Upper lobe of right lung (tissue), 1 donor: ENCODE measurements at regions not wholly inside any gene's neighbourhood (a gene's known extent, or its start where the extent isn't known, plus 50 kb on each side); places are given as distances from the start of the nearest gene placed in this dataset.
"Not testable (repeated sequence)": the region's sequence is repeated elsewhere in the genome, so short reads cannot be mapped to it uniquely, and the experiment has no call there.

Source experiments
- ATAC-seq: fragments of 200-7000 bp; cut with Tn5 transposase; one replicate; pipeline ENCODE4 v1.9.1; 2020; ENCODE audit warnings: mild to moderate bottlenecking, moderate library complexity
- DNase-seq: peaks from one replicate; pipeline ENCODE4 v3.0.0-alpha.2; 2020
- H3K27ac ChIP-seq: fragments of 200-600 bp; one replicate; pipeline ENCODE4 v1.8.0; 2022
- H3K27me3 ChIP-seq: fragments of 200-600 bp; one replicate; pipeline ENCODE4 v1.8.0; 2022; ENCODE audit warnings: mild to moderate bottlenecking
- H3K36me3 ChIP-seq: fragments of 200-600 bp; one replicate; pipeline ENCODE4 v1.8.0; 2022
- H3K4me1 ChIP-seq: fragments of 200-600 bp; one replicate; pipeline ENCODE4 v1.8.0; 2022
- H3K4me3 ChIP-seq: fragments of 200-600 bp; one replicate; pipeline ENCODE4 v1.8.0; 2022; ENCODE audit warnings: mild to moderate bottlenecking
- H3K9me3 ChIP-seq: fragments of 200-600 bp; one replicate; pipeline ENCODE4 v1.8.0; 2022
- intact Hi-C: fragments of 100-400 bp; cut with DNase I; formaldehyde crosslinking; loops from one replicate; pipeline ENCODE4 v1.11.0; 2022
- TF ChIP-seq, protein P1 (sequence below): fragments of 200-600 bp; IDR thresholded peaks from one replicate; pipeline ENCODE4 v1.8.0; 2022; ENCODE audit warnings: antibody characterized with exemption
- donor health status: DM: no; HTN: yes; CAD: no; lungs with severe emphysema.

DNA sequence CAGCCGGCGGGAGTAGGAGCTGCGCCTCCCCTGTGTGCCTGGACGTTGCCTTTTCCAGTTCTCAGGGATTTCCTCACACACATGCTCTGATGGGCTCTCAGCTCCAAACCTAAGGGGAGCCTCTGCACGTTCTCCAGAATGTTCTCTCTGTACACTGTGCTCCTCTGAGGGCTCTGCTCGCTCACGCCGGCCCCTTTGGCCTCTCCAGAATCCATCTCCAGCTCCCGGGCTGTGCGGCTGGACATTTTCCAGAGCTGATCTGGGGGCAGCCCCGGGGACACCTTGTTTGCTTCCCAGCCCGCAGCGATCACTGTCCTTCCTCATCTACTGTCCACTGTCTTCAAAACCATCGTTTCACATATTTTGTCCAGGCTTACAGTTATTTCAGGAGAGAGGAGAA, 245.4 kb upstream of the HDAC4 start:
- Histone ChIP-seq H3K27me3 (no peaks in the 10 kb centered on the region), H3K27ac (no peak overlapping the region), H3K36me3 (no peaks in the 10 kb centered on the region), H3K9me3 (no peaks in the 10 kb centered on the region), H3K4me3 (no peak overlapping the region), H3K4me1 (no peaks in the 10 kb centered on the region)
- TF ChIP-seq, protein P1, sequence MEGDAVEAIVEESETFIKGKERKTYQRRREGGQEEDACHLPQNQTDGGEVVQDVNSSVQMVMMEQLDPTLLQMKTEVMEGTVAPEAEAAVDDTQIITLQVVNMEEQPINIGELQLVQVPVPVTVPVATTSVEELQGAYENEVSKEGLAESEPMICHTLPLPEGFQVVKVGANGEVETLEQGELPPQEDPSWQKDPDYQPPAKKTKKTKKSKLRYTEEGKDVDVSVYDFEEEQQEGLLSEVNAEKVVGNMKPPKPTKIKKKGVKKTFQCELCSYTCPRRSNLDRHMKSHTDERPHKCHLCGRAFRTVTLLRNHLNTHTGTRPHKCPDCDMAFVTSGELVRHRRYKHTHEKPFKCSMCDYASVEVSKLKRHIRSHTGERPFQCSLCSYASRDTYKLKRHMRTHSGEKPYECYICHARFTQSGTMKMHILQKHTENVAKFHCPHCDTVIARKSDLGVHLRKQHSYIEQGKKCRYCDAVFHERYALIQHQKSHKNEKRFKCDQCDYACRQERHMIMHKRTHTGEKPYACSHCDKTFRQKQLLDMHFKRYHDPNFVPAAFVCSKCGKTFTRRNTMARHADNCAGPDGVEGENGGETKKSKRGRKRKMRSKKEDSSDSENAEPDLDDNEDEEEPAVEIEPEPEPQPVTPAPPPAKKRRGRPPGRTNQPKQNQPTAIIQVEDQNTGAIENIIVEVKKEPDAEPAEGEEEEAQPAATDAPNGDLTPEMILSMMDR = no peak
- ATAC-seq (no peak), DNase-seq (no peak)
- intact Hi-C loops = no loop called here

DNA sequence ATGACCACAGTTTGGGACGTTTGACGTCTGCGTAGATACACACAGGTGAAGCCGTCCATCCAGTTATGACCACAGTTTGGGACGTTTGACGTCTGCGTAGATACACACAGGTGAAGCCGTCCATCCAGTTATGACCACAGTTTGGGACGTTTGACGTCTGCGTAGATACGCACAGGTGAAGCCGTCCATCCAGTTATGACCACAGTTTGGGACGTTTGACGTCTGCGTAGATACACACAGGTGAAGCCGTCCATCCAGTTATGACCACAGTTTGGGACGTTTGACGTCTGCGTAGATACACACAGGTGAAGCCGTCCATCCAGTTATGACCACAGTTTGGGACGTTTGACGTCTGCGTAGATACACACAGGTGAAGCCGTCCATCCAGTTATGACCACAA, 243.8 kb upstream of the HDAC4 start:
- intact Hi-C loops, ATAC-seq: not testable (repeated sequence)

DNA sequence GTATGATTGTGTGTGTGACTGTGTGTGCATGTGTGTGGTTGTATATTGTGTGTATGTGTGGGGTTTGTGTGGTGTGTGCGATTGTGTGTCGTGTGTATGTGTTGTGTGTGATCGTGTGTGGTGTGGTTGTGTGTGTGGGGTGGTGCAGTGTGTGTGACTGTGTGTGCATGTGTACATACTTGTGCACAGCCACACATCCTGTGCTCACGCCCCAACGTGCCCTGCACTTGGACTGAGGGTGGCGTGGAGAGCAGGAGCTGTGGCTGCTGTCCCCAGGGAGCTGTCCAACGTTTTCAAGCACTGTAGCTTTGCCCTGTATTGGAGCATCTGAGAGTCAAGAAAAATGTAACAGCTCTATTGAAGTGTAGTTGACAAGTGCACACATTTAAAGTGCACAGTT, 243.2 kb upstream of the HDAC4 start:
- no peaks in the 10 kb centered on the region for H3K4me1 ChIP-seq
- intact Hi-C loops = no loop called here
- H3K36me3 ChIP-seq = no peaks in the 10 kb centered on the region
- no peaks in the 10 kb centered on the region for H3K27me3 ChIP-seq
- no peak for DNase-seq
- TF ChIP-seq, protein P1 = no peak
- H3K27ac ChIP-seq = no peak overlapping the region
- H3K4me3 ChIP-seq = no peak overlapping the region
- peak; percentile 68 for ATAC-seq
- H3K9me3 ChIP-seq = no peaks in the 10 kb centered on the region

More for the DNA sequence above, 243.8 kb upstream of the HDAC4 start:
- DNase-seq, H3K36me3 ChIP-seq, H3K27ac ChIP-seq, H3K27me3 ChIP-seq, H3K4me3 ChIP-seq, H3K9me3 ChIP-seq, H3K4me1 ChIP-seq: not testable (repeated sequence)

DNA sequence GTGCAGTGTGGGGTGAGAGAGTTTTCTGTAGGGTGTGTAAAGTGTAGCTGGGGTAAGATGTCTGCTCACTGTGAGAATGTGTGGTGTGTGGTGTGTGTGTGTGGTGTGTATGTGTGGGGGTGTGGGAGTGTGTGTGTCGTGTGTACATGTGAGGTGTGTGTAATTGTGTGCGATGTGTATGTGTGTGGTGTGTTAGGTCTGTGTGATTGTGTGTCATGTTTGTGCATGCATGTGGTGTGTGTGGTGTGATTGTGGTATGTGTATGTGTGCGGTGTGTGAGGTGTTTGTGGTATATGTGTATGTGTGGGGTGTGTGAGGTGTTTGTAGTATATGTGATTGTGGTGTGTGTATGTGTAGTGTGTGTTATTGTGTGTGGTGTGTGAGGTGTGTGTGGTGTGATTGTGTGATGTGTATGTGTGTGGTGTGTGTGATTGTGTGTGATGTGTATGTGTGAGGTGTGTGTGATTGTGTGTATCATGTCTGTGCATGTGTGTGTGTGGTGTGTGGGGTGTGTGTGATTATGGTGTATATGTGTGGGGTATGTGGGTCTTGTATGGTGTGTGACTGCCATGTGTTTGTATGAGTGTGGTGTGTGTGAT, 241.7 kb upstream of the HDAC4 start:
- ATAC-seq (no peak), DNase-seq (no peak)
- no peaks in the 10 kb centered on the region for H3K36me3 ChIP-seq
- no peak overlapping the region for H3K4me3 ChIP-seq
- H3K27ac ChIP-seq = no peak overlapping the region
- intact Hi-C loops = no loop called here
- TF ChIP-seq, protein P1 = no peak
- no peaks in the 10 kb centered on the region for H3K9me3 ChIP-seq
- H3K27me3 ChIP-seq = no peaks in the 10 kb centered on the region
- no peaks in the 10 kb centered on the region for H3K4me1 ChIP-seq

DNA sequence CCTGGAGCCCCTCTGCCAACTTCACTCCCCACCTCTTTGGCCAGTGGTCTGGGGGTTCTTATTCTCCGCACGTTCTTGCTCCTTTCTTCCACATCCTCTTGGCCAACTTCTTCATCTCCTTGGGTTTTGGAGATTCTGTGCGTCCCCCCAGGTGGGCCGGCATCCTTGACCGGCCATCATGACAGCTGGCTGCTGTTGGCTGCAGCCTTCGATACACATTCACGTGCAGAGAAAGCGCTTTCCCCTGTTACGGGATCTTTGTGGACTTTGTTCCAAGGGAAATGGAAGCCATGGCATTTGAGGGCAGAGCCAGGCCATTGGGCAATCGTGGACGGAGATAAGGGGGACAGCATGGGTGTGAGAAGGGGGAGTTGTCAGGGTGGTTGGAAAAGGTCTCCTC, 241.1 kb upstream of the HDAC4 start:
- DNase-seq, H3K36me3 ChIP-seq, intact Hi-C loops, ATAC-seq, H3K27me3 ChIP-seq, H3K4me1 ChIP-seq, H3K4me3 ChIP-seq, H3K27ac ChIP-seq, H3K9me3 ChIP-seq: not testable (repeated sequence)

DNA sequence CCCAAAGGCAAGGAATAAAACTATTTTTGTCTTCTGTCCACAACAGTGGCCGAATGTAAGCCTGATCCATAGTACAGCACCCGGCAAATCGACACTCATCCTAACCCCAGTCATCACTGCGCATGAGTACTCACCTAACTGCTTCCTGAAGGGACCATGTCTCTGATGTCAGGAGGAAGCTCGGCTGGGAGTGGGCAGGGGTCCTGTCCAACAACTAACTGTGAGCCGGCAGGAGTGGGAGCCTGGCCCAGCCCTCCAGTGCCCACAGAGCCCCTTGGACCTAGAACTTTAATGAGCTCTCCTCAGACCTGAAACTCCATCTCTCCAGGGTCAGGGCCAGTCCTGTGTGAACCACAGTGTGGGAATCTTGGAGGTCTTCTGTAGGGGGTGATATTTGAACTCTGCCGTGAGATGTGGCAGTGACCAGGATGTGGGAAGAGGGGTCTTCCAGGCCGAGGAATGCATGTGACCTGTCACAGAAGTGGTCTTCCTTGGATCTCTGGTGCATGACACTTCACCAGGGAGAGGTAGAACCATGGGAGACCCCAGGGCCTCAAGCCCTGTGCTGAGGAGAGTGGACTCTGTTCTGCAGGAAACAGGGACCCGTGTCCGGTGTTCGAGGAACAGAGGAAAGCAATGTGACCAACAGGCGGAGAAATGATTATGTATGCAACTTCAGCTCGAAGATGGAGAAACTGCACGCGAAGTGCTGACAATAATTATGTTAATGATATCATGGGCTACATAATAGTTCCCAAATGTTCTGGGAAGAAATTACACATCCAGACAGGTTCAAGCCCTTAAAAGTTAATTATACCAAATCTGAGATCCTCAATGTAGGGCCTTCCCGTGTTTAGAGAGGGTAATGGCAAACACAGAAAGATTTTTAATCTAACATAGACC, 240.1 kb upstream of the HDAC4 start:
- Histone ChIP-seq H3K27ac (no peak overlapping the region), H3K4me1 (no peaks in the 10 kb centered on the region), H3K36me3 (no peaks in the 10 kb centered on the region), H3K27me3 (no peaks in the 10 kb centered on the region), H3K9me3 (no peaks in the 10 kb centered on the region), H3K4me3 (no peak overlapping the region)
- DNase-seq (no peak), ATAC-seq (no peak)
- intact Hi-C loops = no loop called here
- TF ChIP-seq, protein P1 = no peak
